Thyroid gland (tissue), 4 donors: ENCODE measurements at regions not wholly inside any gene's neighbourhood (a gene's known extent, or its start where the extent isn't known, plus 50 kb on each side); places are given as distances from the start of the nearest gene placed in this dataset.

Source experiments
- CTCF ChIP-seq, 6 experiments: fragments of 200-600 bp in 3 of 6; fragments of 450-650 bp in 3 of 6; sonication (generic) in 3 of 6; IDR thresholded peaks; one replicate each; pipeline ENCODE4 v1.5.1; 2016 to 2019; ENCODE audit warnings: antibody characterized with exemption in 6 of 6, mild to moderate bottlenecking in 2 of 6, inconsistent platforms in 1 of 6, moderate library complexity in 1 of 6
- POLR2A ChIP-seq, 2 donors: fragments of 450-650 bp; IDR thresholded peaks; one replicate each; pipeline ENCODE4 v1.6.1; 2017; ENCODE audit warnings: antibody characterized with exemption in 2 of 2, mild to moderate bottlenecking in 2 of 2, moderate library complexity in 1 of 2

- no peak for TF ChIP-seq CTCF (IDR thresholded peaks at IDR 0.05)
- no peak for TF ChIP-seq POLR2A (IDR thresholded peaks at IDR 0.05)
Measured at GRCh38 chr12:126093908-126094307, 1028.7 kb downstream of the AACS start.
